Liver (tissue), 3 donors: ENCODE measurements at regions not wholly inside any gene's neighbourhood (a gene's known extent, or its start where the extent isn't known, plus 50 kb on each side); places are given as distances from the start of the nearest gene placed in this dataset.

Experiments
- EGR1 ChIP-seq, 2 donors: IDR thresholded peaks; 2 replicates each; pipeline ENCODE4 v1.6.1; 2016 to 2018; ENCODE audit warnings: antibody characterized with exemption in 2 of 2, low read depth in 2 of 2
- FOXA1 ChIP-seq: IDR thresholded peaks from 2 replicates; pipeline ENCODE4 v1.6.1; 2016; ENCODE audit warnings: antibody characterized with exemption
- GABPA ChIP-seq, 2 donors: IDR thresholded peaks in 1 of 2; conservative IDR thresholded peaks in 1 of 2; 2 replicates each; pipeline ENCODE4 v1.6.1; 2016; ENCODE audit warnings: antibody characterized with exemption in 2 of 2, mild to moderate bottlenecking in 1 of 2, moderate library complexity in 1 of 2
- JUND ChIP-seq, 2 donors: IDR thresholded peaks; 2 replicates each; pipeline ENCODE4 v1.6.1; 2016; ENCODE audit warnings: antibody characterized with exemption in 2 of 2
- RAD21 ChIP-seq, 2 donors: IDR thresholded peaks; 2 replicates each; pipeline ENCODE4 v1.6.1; 2016; ENCODE audit warnings: antibody characterized with exemption in 2 of 2, mild to moderate bottlenecking in 2 of 2
- RXRA ChIP-seq, 2 donors: IDR thresholded peaks; 2 replicates each; pipeline ENCODE4 v1.6.1; 2017 to 2018; ENCODE audit warnings: antibody characterized with exemption in 2 of 2, mild to moderate bottlenecking in 1 of 2
- SP1 ChIP-seq: IDR thresholded peaks from 2 replicates; pipeline ENCODE4 v1.6.1; 2018; ENCODE audit warnings: antibody characterized with exemption, mild to moderate bottlenecking
- TAF1 ChIP-seq: conservative IDR thresholded peaks from 2 replicates; pipeline ENCODE4 v1.6.1; 2016; ENCODE audit warnings: antibody characterized with exemption, mild to moderate bottlenecking
- TF ChIP-seq, protein P1 (sequence below): fragments of 150-350 bp; IDR thresholded peaks from 2 replicates; pipeline ENCODE4 v1.5.1; 2017; ENCODE audit warnings: improper control_type of control experiment, low read depth, low read length; ENCODE audit not compliant: missing input control
- TF ChIP-seq, protein P2 (sequence below): IDR thresholded peaks from 2 replicates; pipeline ENCODE4 v1.6.1; 2016; ENCODE audit warnings: antibody characterized with exemption, mild to moderate bottlenecking
- TF ChIP-seq, protein P3 (sequence below): IDR thresholded peaks from 2 replicates; pipeline ENCODE4 v1.6.1; 2016; ENCODE audit warnings: antibody characterized with exemption
- donor health status: healthy.
- donor health status: healthy.

DNA sequence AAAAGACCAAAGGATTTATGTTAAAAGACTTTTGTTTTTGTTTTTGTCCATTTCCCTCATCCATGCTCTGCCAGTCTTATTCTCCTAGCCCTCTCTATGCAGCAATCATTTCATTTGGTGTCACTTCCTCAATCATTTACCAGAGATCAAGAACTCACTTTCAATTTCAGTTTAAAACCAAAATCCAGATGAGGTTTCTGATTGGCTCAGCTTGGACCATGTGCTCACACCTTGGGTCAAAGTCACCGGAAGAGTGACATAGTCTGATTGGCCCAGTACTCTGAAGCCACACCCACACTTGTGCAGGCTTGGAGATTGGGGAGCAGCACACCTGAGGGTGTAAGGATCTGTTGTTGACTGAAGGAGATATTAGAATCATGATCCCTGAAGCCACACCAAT is 79.6 kb downstream of the TLR4 start:
- TF ChIP-seq, protein P1, sequence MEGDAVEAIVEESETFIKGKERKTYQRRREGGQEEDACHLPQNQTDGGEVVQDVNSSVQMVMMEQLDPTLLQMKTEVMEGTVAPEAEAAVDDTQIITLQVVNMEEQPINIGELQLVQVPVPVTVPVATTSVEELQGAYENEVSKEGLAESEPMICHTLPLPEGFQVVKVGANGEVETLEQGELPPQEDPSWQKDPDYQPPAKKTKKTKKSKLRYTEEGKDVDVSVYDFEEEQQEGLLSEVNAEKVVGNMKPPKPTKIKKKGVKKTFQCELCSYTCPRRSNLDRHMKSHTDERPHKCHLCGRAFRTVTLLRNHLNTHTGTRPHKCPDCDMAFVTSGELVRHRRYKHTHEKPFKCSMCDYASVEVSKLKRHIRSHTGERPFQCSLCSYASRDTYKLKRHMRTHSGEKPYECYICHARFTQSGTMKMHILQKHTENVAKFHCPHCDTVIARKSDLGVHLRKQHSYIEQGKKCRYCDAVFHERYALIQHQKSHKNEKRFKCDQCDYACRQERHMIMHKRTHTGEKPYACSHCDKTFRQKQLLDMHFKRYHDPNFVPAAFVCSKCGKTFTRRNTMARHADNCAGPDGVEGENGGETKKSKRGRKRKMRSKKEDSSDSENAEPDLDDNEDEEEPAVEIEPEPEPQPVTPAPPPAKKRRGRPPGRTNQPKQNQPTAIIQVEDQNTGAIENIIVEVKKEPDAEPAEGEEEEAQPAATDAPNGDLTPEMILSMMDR: no peak
- no peak for TF ChIP-seq JUND (IDR thresholded peaks at IDR 0.05)
- TF ChIP-seq FOXA1: no peak
- no peak for TF ChIP-seq RAD21 (IDR thresholded peaks at IDR 0.05)
- no peak for TF ChIP-seq GABPA (IDR thresholded peaks at IDR 0.05 in 1 of 2, conservative IDR thresholded peaks at IDR 0.05 in 1 of 2)
- TF ChIP-seq, protein P2, sequence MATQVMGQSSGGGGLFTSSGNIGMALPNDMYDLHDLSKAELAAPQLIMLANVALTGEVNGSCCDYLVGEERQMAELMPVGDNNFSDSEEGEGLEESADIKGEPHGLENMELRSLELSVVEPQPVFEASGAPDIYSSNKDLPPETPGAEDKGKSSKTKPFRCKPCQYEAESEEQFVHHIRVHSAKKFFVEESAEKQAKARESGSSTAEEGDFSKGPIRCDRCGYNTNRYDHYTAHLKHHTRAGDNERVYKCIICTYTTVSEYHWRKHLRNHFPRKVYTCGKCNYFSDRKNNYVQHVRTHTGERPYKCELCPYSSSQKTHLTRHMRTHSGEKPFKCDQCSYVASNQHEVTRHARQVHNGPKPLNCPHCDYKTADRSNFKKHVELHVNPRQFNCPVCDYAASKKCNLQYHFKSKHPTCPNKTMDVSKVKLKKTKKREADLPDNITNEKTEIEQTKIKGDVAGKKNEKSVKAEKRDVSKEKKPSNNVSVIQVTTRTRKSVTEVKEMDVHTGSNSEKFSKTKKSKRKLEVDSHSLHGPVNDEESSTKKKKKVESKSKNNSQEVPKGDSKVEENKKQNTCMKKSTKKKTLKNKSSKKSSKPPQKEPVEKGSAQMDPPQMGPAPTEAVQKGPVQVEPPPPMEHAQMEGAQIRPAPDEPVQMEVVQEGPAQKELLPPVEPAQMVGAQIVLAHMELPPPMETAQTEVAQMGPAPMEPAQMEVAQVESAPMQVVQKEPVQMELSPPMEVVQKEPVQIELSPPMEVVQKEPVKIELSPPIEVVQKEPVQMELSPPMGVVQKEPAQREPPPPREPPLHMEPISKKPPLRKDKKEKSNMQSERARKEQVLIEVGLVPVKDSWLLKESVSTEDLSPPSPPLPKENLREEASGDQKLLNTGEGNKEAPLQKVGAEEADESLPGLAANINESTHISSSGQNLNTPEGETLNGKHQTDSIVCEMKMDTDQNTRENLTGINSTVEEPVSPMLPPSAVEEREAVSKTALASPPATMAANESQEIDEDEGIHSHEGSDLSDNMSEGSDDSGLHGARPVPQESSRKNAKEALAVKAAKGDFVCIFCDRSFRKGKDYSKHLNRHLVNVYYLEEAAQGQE: no peak
- no peak for TF ChIP-seq SP1
- no peak for TF ChIP-seq TAF1
- TF ChIP-seq RXRA (IDR thresholded peaks at IDR 0.05): no peak
- TF ChIP-seq, protein P3, sequence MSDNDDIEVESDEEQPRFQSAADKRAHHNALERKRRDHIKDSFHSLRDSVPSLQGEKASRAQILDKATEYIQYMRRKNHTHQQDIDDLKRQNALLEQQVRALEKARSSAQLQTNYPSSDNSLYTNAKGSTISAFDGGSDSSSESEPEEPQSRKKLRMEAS: no peak
- no peak for TF ChIP-seq EGR1 (IDR thresholded peaks at IDR 0.05; ENCODE audit: low read depth in 2 of 2)
